A549 (cell line): ENCODE measurements at regions not wholly inside any gene's neighbourhood (a gene's known extent, or its start where the extent isn't known, plus 50 kb on each side); places are given as distances from the start of the nearest gene placed in this dataset.

Source experiments
- ATAC-seq, 2 experiments: fragments of 200-7000 bp in 1 of 2; fragments of >200 bp in 1 of 2; cut with Nextera tagmentation in 1 of 2; cut with Tn5 transposase in 1 of 2; 3 replicates each; pipeline versions ENCODE4 v1.8.0 to v1.9.1; 2018 to 2020; ENCODE audit warnings: mild to moderate bottlenecking in 1 of 2, moderate library complexity in 1 of 2
- CTCF ChIA-PET: fragments of 300-600 bp; sonication (Branson Sonifier 250); formaldehyde crosslinking; extraction: SDS; loops from one replicate; lab custom pipeline; 2021; ENCODE audit warnings: antibody characterized with exemption, inconsistent platforms; lab: Yijun Ruan, JAX
- POLR2A ChIA-PET: fragments of 350-600 bp; formaldehyde crosslinking; extraction: SDS; loops from one replicate; lab custom pipeline; 2021; ENCODE audit warnings: antibody characterized with exemption, inconsistent platforms; lab: Yijun Ruan, JAX
- DNase-seq, 2 experiments: peaks; one replicate each; pipeline versions ENCODE4 v3.0.0 to v3.0.0-alpha.2; 2011 to 2016; ENCODE audit warnings: low read depth in 1 of 2, low spot score in 1 of 2
- FAIRE-seq: peaks from 2 replicates; lab custom pipeline; 2011; peaks lifted over from hg19 to GRCh38; lab: Jason Lieb, UNC
- H3K27ac ChIP-seq, 2 experiments: fragments of >200 bp; sonication (Bioruptor Twin); formaldehyde crosslinking; 3 replicates each; pipeline ENCODE4 v1.5.1; 2016 to 2017
- H3K4me1 ChIP-seq: fragments of >200 bp; sonication (Bioruptor Twin); formaldehyde crosslinking; 3 replicates; pipeline ENCODE4 v1.6.1; 2016
- H3K4me2 ChIP-seq: fragments of >200 bp; sonication (Bioruptor Twin); formaldehyde crosslinking; 3 replicates; pipeline ENCODE4 v1.6.1; 2016
- H3K4me3 ChIP-seq: fragments of >200 bp; sonication (Bioruptor Twin); formaldehyde crosslinking; 3 replicates; pipeline ENCODE4 v1.5.1; 2016
- H3K9me3 ChIP-seq: fragments of >200 bp; sonication (Bioruptor Twin); formaldehyde crosslinking; 3 replicates; pipeline ENCODE4 v1.6.1; 2016
- BHLHE40 ChIP-seq: IDR thresholded peaks from 2 replicates; pipeline ENCODE4 v1.6.1; 2012; ENCODE audit warnings: low read depth, low read length, inconsistent platforms
- CBX2 ChIP-seq: fragments of 200-600 bp; sonication (generic); IDR thresholded peaks from 2 replicates; pipeline ENCODE4 v1.6.1; 2016; ENCODE audit warnings: low read depth, mild to moderate bottlenecking, borderline replicate concordance
- ESRRA ChIP-seq: fragments of 150-350 bp; IDR thresholded peaks from 2 replicates; pipeline ENCODE4 v1.6.1; 2014; ENCODE audit warnings: mild to moderate bottlenecking, low read length, borderline replicate concordance
- FOSL2 ChIP-seq, 2 experiments: fragments of 450-650 bp in 1 of 2; fragments of >200 bp in 1 of 2; sonication (Bioruptor Twin) in 1 of 2; formaldehyde crosslinking; IDR thresholded peaks; 2 replicates each; pipeline versions ENCODE4 v1.5.0 to v1.6.1; 2016 to 2020; ENCODE audit warnings: mild to moderate bottlenecking in 1 of 2, moderate library complexity in 1 of 2
- GATA3 ChIP-seq: IDR thresholded peaks from 2 replicates; pipeline ENCODE4 v1.6.1; 2012; ENCODE audit warnings: borderline replicate concordance
- HDAC2 ChIP-seq: fragments of 200-600 bp; sonication (generic); IDR thresholded peaks from 2 replicates; pipeline ENCODE4 v1.6.1; 2016
- HEYL ChIP-seq: fragments of 250-450 bp; sonication (Bioruptor Pico); IDR thresholded peaks from 2 replicates; pipeline ENCODE4 v1.8.0; 2021; ENCODE audit warnings: mild to moderate bottlenecking, moderate library complexity
- HOXA7 ChIP-seq: fragments of 250-450 bp; sonication (Bioruptor Pico); IDR thresholded peaks from 2 replicates; pipeline ENCODE4 v1.5.0; 2020; ENCODE audit warnings: mild to moderate bottlenecking, moderate library complexity
- HOXB5 ChIP-seq: fragments of 250-450 bp; sonication (Bioruptor Pico); IDR thresholded peaks from 2 replicates; pipeline ENCODE4 v1.5.0; 2020; ENCODE audit warnings: mild to moderate bottlenecking, moderate library complexity
- JUN ChIP-seq, 2 experiments: fragments of >200 bp; sonication (Bioruptor Twin); formaldehyde crosslinking; IDR thresholded peaks; 2 replicates in 1 of 2; 3 replicates in 1 of 2; pipeline ENCODE4 v1.6.1; 2016 to 2017
- JUNB ChIP-seq: fragments of >200 bp; sonication (Bioruptor Twin); formaldehyde crosslinking; IDR thresholded peaks from 2 replicates; pipeline ENCODE4 v1.6.1; 2016
- KDM1A ChIP-seq: fragments of 200-600 bp; sonication (generic); IDR thresholded peaks from 2 replicates; pipeline ENCODE4 v1.6.1; 2016; ENCODE audit warnings: low read depth, mild to moderate bottlenecking
- MAFK ChIP-seq: fragments of 450-650 bp; IDR thresholded peaks from 2 replicates; pipeline ENCODE4 v1.6.1; 2014; ENCODE audit not compliant: partially characterized antibody
- MAZ ChIP-seq: fragments of 150-350 bp; IDR thresholded peaks from 2 replicates; pipeline ENCODE4 v1.6.1; 2014; ENCODE audit warnings: antibody characterized with exemption, low read depth, low read length, borderline replicate concordance
- MYC ChIP-seq: IDR thresholded peaks from 2 replicates; pipeline ENCODE4 v1.6.1; 2012; ENCODE audit warnings: mild to moderate bottlenecking, inconsistent platforms, low read length, improper control_type of control experiment, borderline replicate concordance
- NFE2L2 ChIP-seq: fragments of 150-350 bp; conservative IDR thresholded peaks from 2 replicates; pipeline ENCODE4 v1.6.1; 2014; ENCODE audit warnings: low read length
- PHF8 ChIP-seq: fragments of 200-600 bp; sonication (generic); IDR thresholded peaks from 2 replicates; pipeline ENCODE4 v1.6.1; 2016; ENCODE audit warnings: low read depth, mild to moderate bottlenecking, antibody characterized with exemption, moderate library complexity, borderline replicate concordance
- POLR2A ChIP-seq: IDR thresholded peaks from 2 replicates; pipeline ENCODE4 v1.6.1; 2012; ENCODE audit warnings: mild to moderate bottlenecking, low read length
- RFX5 ChIP-seq: fragments of 450-650 bp; IDR thresholded peaks from 2 replicates; pipeline ENCODE4 v1.7.1; 2014; ENCODE audit warnings: antibody characterized with exemption, mild to moderate bottlenecking, moderate library complexity
- RNF2 ChIP-seq: fragments of 200-600 bp; sonication (generic); IDR thresholded peaks from 2 replicates; pipeline ENCODE4 v1.6.1; 2016; ENCODE audit warnings: low read depth, mild to moderate bottlenecking, antibody characterized with exemption, moderate library complexity, borderline replicate concordance
- SMC3 ChIP-seq: fragments of >200 bp; sonication (Bioruptor Twin); formaldehyde crosslinking; IDR thresholded peaks from 3 replicates; pipeline ENCODE4 v1.6.1; 2018; ENCODE audit warnings: inconsistent platforms
- TFCP2L1 ChIP-seq: fragments of 250-450 bp; sonication (Bioruptor Pico); IDR thresholded peaks from 2 replicates; pipeline ENCODE4 v1.5.0; 2021; ENCODE audit warnings: mild to moderate bottlenecking
- TP53 ChIP-seq: fragments of 250-450 bp; sonication (Bioruptor Pico); IDR thresholded peaks from 2 replicates; pipeline ENCODE4 v1.5.0; 2021; ENCODE audit warnings: mild to moderate bottlenecking, moderate library complexity
- ZC3H11A ChIP-seq: fragments of 450-650 bp; IDR thresholded peaks from 2 replicates; pipeline ENCODE4 v1.6.1; 2014; ENCODE audit warnings: antibody characterized with exemption, mild to moderate bottlenecking
- ZFP36 ChIP-seq: fragments of 450-650 bp; IDR thresholded peaks from 2 replicates; pipeline ENCODE4 v1.6.1; 2014; ENCODE audit warnings: borderline replicate concordance; ENCODE audit not compliant: partially characterized antibody
- ZNF302 ChIP-seq: fragments of 250-450 bp; sonication (Bioruptor Pico); IDR thresholded peaks from 2 replicates; pipeline ENCODE4 v1.9.0; 2021; ENCODE audit warnings: inconsistent platforms, mild to moderate bottlenecking, moderate library complexity
- ZSCAN20 ChIP-seq: fragments of 250-450 bp; sonication (Bioruptor Pico); IDR thresholded peaks from 2 replicates; pipeline ENCODE4 v1.8.0; 2022; ENCODE audit warnings: mild to moderate bottlenecking, moderate library complexity
- WGBS: methylation state at CpG from one replicate; pipeline ENCODE4 v1.1.6; 2017; ENCODE audit errors: missing lambda C conversion rate; 5-methylcytosine and 5-hydroxymethylcytosine counted together
- TF ChIP-seq, protein P1 (sequence below): fragments of 250-450 bp; sonication (Bioruptor Pico); IDR thresholded peaks from 2 replicates; pipeline ENCODE4 v1.5.0; 2021; ENCODE audit warnings: mild to moderate bottlenecking, moderate library complexity, borderline replicate concordance
- TF ChIP-seq, protein P2 (sequence below): fragments of 200-600 bp; sonication (generic); IDR thresholded peaks from 2 replicates; pipeline ENCODE4 v1.6.1; 2016; ENCODE audit warnings: antibody characterized with exemption, mild to moderate bottlenecking, moderate library complexity

DNA sequence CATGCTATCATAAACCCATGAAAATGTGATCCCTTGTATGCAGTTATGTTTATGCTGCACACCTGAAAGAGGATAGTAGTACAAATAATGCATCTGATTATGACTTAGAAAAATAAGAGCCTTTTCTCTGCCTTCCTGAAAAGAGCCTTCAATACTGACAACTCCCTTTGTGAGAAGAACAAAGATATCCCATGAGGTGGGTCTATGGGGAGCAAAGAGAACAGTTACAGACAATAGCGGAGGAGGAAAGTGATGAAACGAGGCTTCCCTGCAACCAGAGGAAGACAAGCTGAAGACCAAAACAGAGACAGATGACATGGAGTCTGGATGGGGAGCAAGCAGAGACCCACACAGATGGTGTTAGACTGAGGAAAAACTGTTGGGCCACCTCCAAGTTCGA lies 598.3 kb upstream of the PLXNA2 start:
- no peak for FAIRE-seq
- 31% methylated on average over 3 of the region's 3 CpGs for WGBS

DNA sequence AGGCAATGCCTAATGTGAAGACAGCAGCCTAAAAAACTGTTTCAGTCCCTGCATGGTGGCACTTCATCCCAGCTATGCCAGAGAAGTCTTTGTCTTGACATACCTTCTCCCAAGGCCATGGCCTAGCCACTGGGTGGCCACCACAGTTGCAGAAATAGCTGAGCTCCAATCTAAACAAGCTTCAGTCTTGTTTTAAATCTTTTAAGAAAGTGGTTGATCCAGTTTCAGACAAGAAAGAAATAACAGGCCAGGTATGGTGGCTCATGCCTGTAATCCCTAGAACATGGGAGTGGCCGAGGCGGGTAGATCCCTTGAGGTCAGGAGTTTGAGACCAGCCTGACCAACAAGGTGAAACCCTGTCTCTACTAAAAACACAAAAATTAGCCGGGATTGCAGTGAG lies 600.0 kb upstream of the PLXNA2 start:
- FAIRE-seq, result no peak
- H3K4me2 ChIP-seq, result no peak overlapping the region
- POLR2A ChIA-PET, result no interaction called here
- TF ChIP-seq HDAC2 (no peak), HOXB5 (CRISPR knock-in tag) (no peak), TP53 (CRISPR knock-in tag) (no peak), GATA3 (no peak), MYC (no peak), KDM1A (no peak)
- TF ChIP-seq, all 56 proteins: peak for 0
- ATAC-seq (no peak), DNase-seq (no peak)
- Histone ChIP-seq H3K27ac (no peak overlapping the region), H3K9me3 (0 out of 3 replicates have a peak, but pooled peaks cover 3% of the 10 kb centered on the region), H3K4me3 (no peak overlapping the region), H3K4me1 (no peaks in the 10 kb centered on the region)
- CTCF ChIA-PET, result no interaction called here
- 13% methylated on average over 3 of the region's 3 CpGs for WGBS

More for the DNA sequence above, 598.3 kb upstream of the PLXNA2 start:
- ATAC-seq (no peak), DNase-seq (no peak)
- Histone ChIP-seq H3K4me2 (no peak overlapping the region), H3K4me3 (no peak overlapping the region), H3K4me1 (no peaks in the 10 kb centered on the region), H3K27ac (no peak overlapping the region), H3K9me3 (0 out of 3 replicates have a peak, but pooled peaks cover 3% of the 10 kb centered on the region)
- CTCF ChIA-PET, result no interaction called here
- TF ChIP-seq JUN (IDR thresholded peaks at IDR 0.05) (no peak), NFE2L2 (no peak), GATA3 (no peak), RFX5 (no peak), SMC3 (no peak), TFCP2L1 (no peak), ZFP36 (no peak), HEYL (CRISPR knock-in tag) (no peak)
- POLR2A ChIA-PET, result no interaction called here

DNA sequence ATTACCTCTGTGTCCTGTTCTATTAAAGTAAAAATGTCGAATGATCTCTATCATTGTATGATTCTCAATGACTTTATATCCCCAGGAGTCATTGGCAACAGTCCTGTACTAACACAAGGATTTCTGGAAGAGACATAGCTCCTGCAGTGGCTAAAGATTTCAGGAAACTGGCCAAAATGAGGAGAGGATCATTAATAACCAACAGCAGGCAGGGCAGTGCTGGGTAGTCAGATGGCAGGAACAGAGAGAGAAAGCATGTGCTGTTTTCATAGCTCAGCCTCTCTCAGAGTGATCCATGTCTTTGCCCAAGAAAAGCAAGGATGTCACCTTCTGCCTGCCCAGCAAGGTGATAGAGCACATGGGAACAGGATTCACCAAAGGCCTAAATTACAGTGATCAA lies 604.7 kb upstream of the PLXNA2 start:
- no peak for DNase-seq
- POLR2A ChIA-PET, result no interaction called here

DNA sequence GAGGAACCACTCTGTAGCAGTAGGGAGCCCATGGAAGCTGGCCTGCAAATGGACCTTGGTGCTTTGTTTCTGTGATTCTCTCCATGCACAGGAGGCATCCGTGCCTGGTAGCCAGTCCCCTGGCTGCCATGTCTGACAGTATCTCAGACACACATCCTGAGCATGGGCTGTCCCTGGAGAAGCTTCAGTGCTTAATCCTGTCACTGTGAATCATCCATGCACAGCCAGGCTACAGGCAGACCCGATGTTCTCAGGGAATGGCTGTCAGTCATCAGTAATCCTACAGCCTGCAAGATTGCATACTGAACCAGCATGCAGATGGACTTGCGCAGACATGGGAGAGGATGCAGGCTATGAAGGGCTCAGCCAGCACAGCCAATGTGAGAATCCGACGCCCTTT lies 606.3 kb upstream of the PLXNA2 start:
- DNase-seq (no peak), ATAC-seq (no peak), FAIRE-seq (no peak)
- Histone ChIP-seq H3K9me3 (0 out of 3 replicates have a peak, but pooled peaks cover 3% of the 10 kb centered on the region), H3K4me3 (no peak overlapping the region), H3K4me1 (no peaks in the 10 kb centered on the region), H3K4me2 (no peak overlapping the region), H3K27ac (no peak overlapping the region)
- 0% methylated on average over 5 of the region's 5 CpGs for WGBS
- CTCF ChIA-PET, result no interaction called here
- POLR2A ChIA-PET, result no interaction called here
- TF ChIP-seq ZC3H11A (no peak), ESRRA (no peak), SMC3 (no peak), MAZ (no peak), POLR2A (no peak), HOXA7 (CRISPR knock-in tag) (no peak), JUNB (no peak), FOSL2 (IDR thresholded peaks at IDR 0.05) (no peak), FOSL2 (CRISPR knock-in tag; IDR thresholded peaks at IDR 0.05) (no peak), KDM1A (no peak), ZNF302 (no peak), CBX2 (no peak), RNF2 (no peak), ZSCAN20 (no peak), BHLHE40 (no peak)
- TF ChIP-seq, protein P1, sequence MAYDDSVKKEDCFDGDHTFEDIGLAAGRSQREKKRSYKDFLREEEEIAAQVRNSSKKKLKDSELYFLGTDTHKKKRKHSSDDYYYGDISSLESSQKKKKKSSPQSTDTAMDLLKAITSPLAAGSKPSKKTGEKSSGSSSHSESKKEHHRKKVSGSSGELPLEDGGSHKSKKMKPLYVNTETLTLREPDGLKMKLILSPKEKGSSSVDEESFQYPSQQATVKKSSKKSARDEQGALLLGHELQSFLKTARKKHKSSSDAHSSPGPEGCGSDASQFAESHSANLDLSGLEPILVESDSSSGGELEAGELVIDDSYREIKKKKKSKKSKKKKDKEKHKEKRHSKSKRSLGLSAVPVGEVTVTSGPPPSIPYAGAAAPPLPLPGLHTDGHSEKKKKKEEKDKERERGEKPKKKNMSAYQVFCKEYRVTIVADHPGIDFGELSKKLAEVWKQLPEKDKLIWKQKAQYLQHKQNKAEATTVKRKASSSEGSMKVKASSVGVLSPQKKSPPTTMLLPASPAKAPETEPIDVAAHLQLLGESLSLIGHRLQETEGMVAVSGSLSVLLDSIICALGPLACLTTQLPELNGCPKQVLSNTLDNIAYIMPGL, result no peak
- TF ChIP-seq, protein P2, sequence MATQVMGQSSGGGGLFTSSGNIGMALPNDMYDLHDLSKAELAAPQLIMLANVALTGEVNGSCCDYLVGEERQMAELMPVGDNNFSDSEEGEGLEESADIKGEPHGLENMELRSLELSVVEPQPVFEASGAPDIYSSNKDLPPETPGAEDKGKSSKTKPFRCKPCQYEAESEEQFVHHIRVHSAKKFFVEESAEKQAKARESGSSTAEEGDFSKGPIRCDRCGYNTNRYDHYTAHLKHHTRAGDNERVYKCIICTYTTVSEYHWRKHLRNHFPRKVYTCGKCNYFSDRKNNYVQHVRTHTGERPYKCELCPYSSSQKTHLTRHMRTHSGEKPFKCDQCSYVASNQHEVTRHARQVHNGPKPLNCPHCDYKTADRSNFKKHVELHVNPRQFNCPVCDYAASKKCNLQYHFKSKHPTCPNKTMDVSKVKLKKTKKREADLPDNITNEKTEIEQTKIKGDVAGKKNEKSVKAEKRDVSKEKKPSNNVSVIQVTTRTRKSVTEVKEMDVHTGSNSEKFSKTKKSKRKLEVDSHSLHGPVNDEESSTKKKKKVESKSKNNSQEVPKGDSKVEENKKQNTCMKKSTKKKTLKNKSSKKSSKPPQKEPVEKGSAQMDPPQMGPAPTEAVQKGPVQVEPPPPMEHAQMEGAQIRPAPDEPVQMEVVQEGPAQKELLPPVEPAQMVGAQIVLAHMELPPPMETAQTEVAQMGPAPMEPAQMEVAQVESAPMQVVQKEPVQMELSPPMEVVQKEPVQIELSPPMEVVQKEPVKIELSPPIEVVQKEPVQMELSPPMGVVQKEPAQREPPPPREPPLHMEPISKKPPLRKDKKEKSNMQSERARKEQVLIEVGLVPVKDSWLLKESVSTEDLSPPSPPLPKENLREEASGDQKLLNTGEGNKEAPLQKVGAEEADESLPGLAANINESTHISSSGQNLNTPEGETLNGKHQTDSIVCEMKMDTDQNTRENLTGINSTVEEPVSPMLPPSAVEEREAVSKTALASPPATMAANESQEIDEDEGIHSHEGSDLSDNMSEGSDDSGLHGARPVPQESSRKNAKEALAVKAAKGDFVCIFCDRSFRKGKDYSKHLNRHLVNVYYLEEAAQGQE, result no peak

More for the DNA sequence above, 604.7 kb upstream of the PLXNA2 start:
- FAIRE-seq, result no peak
- H3K9me3 ChIP-seq, result 0 out of 3 replicates have a peak, but pooled peaks cover 3% of the 10 kb centered on the region
- no peak overlapping the region for H3K4me3 ChIP-seq
- no peak for TF ChIP-seq MAFK
- no peak for TF ChIP-seq ZC3H11A
- TF ChIP-seq JUNB, result no peak
- TF ChIP-seq PHF8, result no peak
- no peak for TF ChIP-seq KDM1A
- no peak for TF ChIP-seq ZSCAN20
- TF ChIP-seq, all 56 proteins: peak for 0
- ATAC-seq, result no peak
- WGBS, result 0% methylated on average over 1 of the region's 1 CpG
- H3K27ac ChIP-seq, result no peak overlapping the region
- CTCF ChIA-PET, result no interaction called here
- H3K4me2 ChIP-seq, result no peak overlapping the region
- H3K4me1 ChIP-seq, result no peaks in the 10 kb centered on the region
